OCI-LY3 (cell line): ENCODE measurements at regions not wholly inside any gene's neighbourhood (a gene's known extent, or its start where the extent isn't known, plus 50 kb on each side); places are given as distances from the start of the nearest gene placed in this dataset.

Experiments
- EZH2phosphoT487 ChIP-seq: fragments of 200-600 bp; shearing (Covaris generic); IDR thresholded peaks from 2 replicates; pipeline ENCODE4 v1.6.1; 2018; ENCODE audit warnings: antibody characterized with exemption, mixed run types, low read depth
- TF ChIP-seq, protein P1 (sequence below): fragments of 200-600, 300-600 bp; sonication (generic); IDR thresholded peaks from 2 replicates; pipeline ENCODE4 v1.5.1; 2014; ENCODE audit warnings: antibody characterized with exemption, low read length, low read depth

DNA sequence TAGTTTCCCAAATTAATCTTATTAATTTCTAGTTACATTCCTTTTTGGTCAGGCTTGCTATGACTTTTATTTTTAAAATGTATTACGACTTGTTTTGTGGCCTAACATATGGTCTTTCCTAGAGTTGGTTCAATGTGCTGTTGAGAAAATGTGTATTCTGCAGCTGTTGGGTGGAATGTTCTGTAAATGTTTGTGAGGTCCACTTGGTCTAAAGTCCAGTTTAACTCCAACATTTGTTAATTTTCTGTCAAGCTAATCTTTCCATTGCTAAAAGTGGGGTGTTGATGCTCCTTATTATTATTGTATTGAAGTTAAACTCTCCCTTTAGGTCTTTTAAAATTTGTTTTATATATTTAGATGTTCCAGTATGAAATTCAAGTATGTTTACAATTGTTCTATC is 1010.8 kb upstream of the EDIL3 start:
- TF ChIP-seq, protein P1, sequence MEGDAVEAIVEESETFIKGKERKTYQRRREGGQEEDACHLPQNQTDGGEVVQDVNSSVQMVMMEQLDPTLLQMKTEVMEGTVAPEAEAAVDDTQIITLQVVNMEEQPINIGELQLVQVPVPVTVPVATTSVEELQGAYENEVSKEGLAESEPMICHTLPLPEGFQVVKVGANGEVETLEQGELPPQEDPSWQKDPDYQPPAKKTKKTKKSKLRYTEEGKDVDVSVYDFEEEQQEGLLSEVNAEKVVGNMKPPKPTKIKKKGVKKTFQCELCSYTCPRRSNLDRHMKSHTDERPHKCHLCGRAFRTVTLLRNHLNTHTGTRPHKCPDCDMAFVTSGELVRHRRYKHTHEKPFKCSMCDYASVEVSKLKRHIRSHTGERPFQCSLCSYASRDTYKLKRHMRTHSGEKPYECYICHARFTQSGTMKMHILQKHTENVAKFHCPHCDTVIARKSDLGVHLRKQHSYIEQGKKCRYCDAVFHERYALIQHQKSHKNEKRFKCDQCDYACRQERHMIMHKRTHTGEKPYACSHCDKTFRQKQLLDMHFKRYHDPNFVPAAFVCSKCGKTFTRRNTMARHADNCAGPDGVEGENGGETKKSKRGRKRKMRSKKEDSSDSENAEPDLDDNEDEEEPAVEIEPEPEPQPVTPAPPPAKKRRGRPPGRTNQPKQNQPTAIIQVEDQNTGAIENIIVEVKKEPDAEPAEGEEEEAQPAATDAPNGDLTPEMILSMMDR = no peak
- TF ChIP-seq EZH2phosphoT487 = no peak
